Fibroblast of the aortic adventitia (primary cell): ENCODE measurements at regions not wholly inside any gene's neighbourhood (a gene's known extent, or its start where the extent isn't known, plus 50 kb on each side); places are given as distances from the start of the nearest gene placed in this dataset.

Experiments
- DNase-seq: peaks from one replicate; pipeline ENCODE4 v3.0.0-alpha.2; 2010; ENCODE audit warnings: low read depth
- H3K4me3 ChIP-seq: 2 replicates; pipeline ENCODE4 v1.5.1; 2011; ENCODE audit warnings: low read depth, mild to moderate bottlenecking, control low read depth, low read length, moderate library complexity
- TF ChIP-seq, protein P1 (sequence below): IDR thresholded peaks from 2 replicates; pipeline ENCODE4 v1.5.1; 2011; ENCODE audit warnings: mild to moderate bottlenecking, low read length, control low read depth, inconsistent platforms; ENCODE audit not compliant: insufficient read depth

DNA sequence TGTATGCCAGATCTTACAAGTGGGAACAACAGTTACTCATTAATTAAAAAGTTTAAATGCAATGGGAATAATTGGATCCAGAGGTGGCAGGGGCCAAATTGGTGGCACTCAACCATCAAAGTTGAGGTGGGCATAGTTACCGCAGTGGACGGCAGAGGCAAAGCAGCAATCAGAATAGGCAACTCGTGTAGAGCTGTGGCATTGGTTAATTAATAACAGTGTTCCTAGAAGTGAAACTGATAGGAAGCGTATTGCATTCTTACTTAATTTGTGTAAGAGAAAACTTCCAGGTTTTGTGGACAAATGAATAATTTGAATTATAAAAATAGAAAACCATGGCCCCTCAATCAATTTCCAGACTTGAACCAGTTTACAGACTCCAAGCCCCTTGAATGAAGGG lies 1068.2 kb upstream of the ACVR2A start:
- TF ChIP-seq, protein P1, sequence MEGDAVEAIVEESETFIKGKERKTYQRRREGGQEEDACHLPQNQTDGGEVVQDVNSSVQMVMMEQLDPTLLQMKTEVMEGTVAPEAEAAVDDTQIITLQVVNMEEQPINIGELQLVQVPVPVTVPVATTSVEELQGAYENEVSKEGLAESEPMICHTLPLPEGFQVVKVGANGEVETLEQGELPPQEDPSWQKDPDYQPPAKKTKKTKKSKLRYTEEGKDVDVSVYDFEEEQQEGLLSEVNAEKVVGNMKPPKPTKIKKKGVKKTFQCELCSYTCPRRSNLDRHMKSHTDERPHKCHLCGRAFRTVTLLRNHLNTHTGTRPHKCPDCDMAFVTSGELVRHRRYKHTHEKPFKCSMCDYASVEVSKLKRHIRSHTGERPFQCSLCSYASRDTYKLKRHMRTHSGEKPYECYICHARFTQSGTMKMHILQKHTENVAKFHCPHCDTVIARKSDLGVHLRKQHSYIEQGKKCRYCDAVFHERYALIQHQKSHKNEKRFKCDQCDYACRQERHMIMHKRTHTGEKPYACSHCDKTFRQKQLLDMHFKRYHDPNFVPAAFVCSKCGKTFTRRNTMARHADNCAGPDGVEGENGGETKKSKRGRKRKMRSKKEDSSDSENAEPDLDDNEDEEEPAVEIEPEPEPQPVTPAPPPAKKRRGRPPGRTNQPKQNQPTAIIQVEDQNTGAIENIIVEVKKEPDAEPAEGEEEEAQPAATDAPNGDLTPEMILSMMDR: no peak
- DNase-seq: no peak
- no peak overlapping the region for H3K4me3 ChIP-seq

DNA sequence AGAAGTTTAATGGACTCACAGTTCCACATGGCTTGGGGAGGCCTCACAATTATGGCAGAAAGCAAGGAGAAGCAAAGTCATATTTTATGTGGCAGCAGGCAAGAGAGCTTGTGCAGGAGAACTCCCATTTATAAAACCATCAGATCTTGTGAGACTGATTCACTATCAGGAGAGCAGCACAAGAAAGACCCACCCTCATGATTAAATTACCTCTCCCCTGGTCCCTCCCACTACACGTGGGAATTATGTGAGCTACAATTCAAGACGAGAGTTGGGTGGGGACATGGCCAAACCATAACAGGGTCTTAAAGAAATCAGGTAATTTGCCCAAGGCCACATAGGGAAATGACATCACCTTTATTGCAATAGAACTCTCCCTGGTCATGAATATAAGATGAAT lies 1073.3 kb upstream of the ACVR2A start:
- no peak overlapping the region for H3K4me3 ChIP-seq
- TF ChIP-seq, protein P1: no peak
- DNase-seq: no peak

DNA sequence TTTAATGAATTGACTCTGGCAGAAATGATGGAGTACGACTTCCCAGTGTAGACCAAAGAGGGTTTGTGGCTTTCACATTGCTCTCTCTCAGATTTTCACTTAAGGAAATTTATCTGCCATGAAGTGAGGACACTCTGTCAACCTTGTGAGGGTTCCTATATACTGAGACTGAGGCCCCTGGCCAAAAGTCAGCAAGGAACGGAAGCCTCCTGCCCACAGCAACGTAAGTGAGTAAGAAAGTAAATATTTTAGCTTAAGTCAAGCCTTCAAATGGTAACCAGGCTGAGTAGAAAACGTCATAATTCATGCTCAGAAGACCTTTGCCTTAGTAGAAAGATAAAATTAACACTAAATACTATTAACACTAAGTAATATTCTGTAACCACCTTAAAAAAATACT lies 1080.5 kb upstream of the ACVR2A start:
- no peak overlapping the region for H3K4me3 ChIP-seq
- TF ChIP-seq, protein P1: no peak
- DNase-seq: no peak

DNA sequence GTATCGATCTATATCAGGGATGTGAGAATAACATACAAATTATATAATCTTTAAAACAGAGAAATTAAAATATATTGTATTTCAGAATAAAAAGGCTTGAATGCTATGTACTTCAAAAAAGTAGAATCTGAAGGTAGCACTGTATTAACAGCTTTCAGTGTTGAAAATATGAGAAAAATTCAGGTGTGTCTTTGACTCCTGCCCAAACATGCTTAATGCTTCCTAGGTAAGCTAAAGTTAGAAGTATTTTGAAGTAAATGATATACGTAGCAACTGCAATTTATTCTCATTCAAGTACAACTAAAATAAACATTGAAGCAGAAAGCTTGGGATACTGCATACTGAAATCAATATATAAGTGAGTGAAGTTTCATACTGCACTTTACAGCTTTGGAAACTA lies 1082.0 kb upstream of the ACVR2A start:
- DNase-seq: no peak
- no peak overlapping the region for H3K4me3 ChIP-seq
- TF ChIP-seq, protein P1: no peak

DNA sequence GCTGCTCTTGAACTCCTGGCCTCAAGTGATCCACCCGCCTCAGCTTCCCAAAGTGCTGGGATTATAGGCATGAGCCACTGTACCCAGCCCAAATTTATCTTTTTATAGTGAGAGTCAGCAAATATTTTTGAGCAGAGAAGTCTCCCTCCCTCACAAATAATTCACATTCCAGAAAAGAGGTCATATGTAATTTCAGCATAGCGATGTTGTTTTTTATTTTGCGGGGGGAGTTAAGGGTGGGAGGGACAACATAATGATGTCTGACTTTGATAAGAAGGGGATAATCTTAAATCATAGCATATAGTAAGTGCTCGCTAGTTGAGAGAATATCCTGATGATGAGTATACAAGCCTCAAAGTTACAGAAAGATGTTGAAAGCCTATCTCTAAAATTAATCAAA lies 1090.2 kb upstream of the ACVR2A start:
- H3K4me3 ChIP-seq: no peak overlapping the region
- TF ChIP-seq, protein P1: no peak
- no peak for DNase-seq

DNA sequence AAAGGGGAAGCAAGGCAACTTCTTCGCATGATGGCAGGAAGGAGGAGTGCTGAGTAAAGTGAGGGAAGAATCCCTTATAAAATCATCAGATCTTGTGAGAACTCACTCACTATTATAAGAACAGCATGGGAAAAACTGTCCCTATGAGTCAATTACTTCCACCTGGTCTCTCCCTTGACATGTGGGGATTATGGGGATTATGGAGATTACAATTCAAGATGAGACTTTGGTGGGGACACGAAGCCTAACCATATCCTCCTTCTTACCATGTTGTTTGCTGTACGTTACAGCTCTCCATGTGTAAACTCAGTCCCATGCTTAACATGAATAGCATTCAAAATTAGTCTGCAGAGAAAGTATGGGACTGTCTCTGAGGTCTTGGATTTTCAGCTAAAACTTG lies 1096.8 kb upstream of the ACVR2A start:
- TF ChIP-seq, protein P1: no peak
- no peak for DNase-seq
- no peak overlapping the region for H3K4me3 ChIP-seq

DNA sequence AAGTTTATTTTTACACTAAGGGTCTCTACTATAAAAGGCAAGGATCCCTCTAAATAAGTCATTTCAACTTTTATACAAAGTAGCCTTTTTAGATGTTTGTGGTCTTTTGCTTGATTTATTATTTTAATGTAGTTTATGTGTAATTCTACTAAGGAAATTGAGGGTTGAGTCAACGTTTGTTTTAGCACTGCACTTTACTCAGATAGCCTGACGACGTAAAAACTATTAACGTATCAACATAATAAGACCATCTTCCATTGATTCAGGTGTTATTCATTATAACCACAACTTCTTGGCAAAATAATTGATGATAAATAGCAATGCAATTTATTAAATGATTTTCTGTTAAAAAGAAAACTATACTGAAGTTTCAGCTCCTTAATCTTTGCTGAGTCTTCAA lies 1103.6 kb upstream of the ACVR2A start:
- no peak overlapping the region for H3K4me3 ChIP-seq
- DNase-seq: no peak
- TF ChIP-seq, protein P1: no peak
